WTC11 (cell line): ENCODE measurements at regions not wholly inside any gene's neighbourhood (a gene's known extent, or its start where the extent isn't known, plus 50 kb on each side); places are given as distances from the start of the nearest gene placed in this dataset.

ENCODE experiments used
- ATAC-seq: fragments of 200-7000 bp; cut with Tn5 transposase; 2 replicates; pipeline ENCODE4 v1.10.0; 2021; ENCODE audit warnings: mild to moderate bottlenecking, moderate library complexity
- CTCF ChIA-PET: fragments of 300-600 bp; sonication (Branson Sonifier 250); formaldehyde crosslinking; loops from one replicate; lab custom pipeline; 2021; ENCODE audit warnings: antibody characterized with exemption; lab: Charles Lee
- POLR2A ChIA-PET: fragments of 350-600 bp; sonication (Branson Sonifier 250); formaldehyde crosslinking; loops from one replicate; lab custom pipeline; 2021; ENCODE audit warnings: antibody characterized with exemption; lab: Charles Lee
- DNase-seq: peaks from one replicate; pipeline ENCODE4 v3.0.0; 2021; ENCODE audit warnings: low spot score
- H3K27ac Mint-ChIP-seq: 2 replicates; pipeline ENCODE4 v1.8.0; 2021; ENCODE audit warnings: mixed read lengths
- H3K27me3 Mint-ChIP-seq: 2 replicates; pipeline ENCODE4 v1.8.0; 2021; ENCODE audit warnings: low read depth, mild to moderate bottlenecking, moderate library complexity, mixed read lengths
- H3K36me3 Mint-ChIP-seq: 2 replicates; pipeline ENCODE4 v1.8.0; 2021; ENCODE audit warnings: mixed read lengths
- H3K4me1 Mint-ChIP-seq: 2 replicates; pipeline ENCODE4 v1.8.0; 2022; ENCODE audit warnings: mixed read lengths
- H3K4me3 Mint-ChIP-seq: 2 replicates; pipeline ENCODE4 v1.8.0; 2021; ENCODE audit warnings: mild to moderate bottlenecking, moderate library complexity, mixed read lengths
- H3K9me3 Mint-ChIP-seq: 2 replicates; pipeline ENCODE4 v1.8.0; 2021; ENCODE audit warnings: mixed read lengths
- ETV6 ChIP-seq: sonication (generic); formaldehyde crosslinking; IDR thresholded peaks from 2 replicates; pipeline ENCODE4 v1.8.1; 2022; ENCODE audit warnings: mild to moderate bottlenecking, missing genetic modification reagents
- SP1 ChIP-seq: sonication (generic); formaldehyde crosslinking; conservative IDR thresholded peaks from 2 replicates; pipeline ENCODE4 v1.8.1; 2022; ENCODE audit warnings: missing genetic modification reagents
- TP53 ChIP-seq: sonication (generic); formaldehyde crosslinking; IDR thresholded peaks from 2 replicates; pipeline ENCODE4 v1.8.1; 2023; ENCODE audit warnings: mild to moderate bottlenecking, missing genetic modification reagents
- ZNF232 ChIP-seq: sonication (generic); formaldehyde crosslinking; IDR thresholded peaks from 2 replicates; pipeline ENCODE4 v1.8.0; 2022; ENCODE audit warnings: mild to moderate bottlenecking, missing genetic modification reagents
- TF ChIP-seq, protein P1 (sequence below): sonication (generic); formaldehyde crosslinking; IDR thresholded peaks from 2 replicates; pipeline ENCODE4 v1.8.0; 2022; ENCODE audit warnings: mild to moderate bottlenecking, missing genetic modification reagents
- TF ChIP-seq, protein P2 (sequence below): fragments of 250-450 bp; sonication (Bioruptor Pico); conservative IDR thresholded peaks from 2 replicates; pipeline ENCODE4 v1.9.0; 2021; ENCODE audit warnings: mild to moderate bottlenecking
- TF ChIP-seq, protein P3 (sequence below): sonication (generic); formaldehyde crosslinking; IDR thresholded peaks from 2 replicates; pipeline ENCODE4 v1.8.1; 2022; ENCODE audit warnings: missing genetic modification reagents, borderline replicate concordance
- TF ChIP-seq, protein P4 (sequence below): sonication (generic); formaldehyde crosslinking; IDR thresholded peaks from 2 replicates; pipeline ENCODE4 v1.8.1; 2022; ENCODE audit warnings: low read depth, missing genetic modification reagents, borderline replicate concordance
- TF ChIP-seq, protein P5 (sequence below): sonication (generic); formaldehyde crosslinking; IDR thresholded peaks from 2 replicates; pipeline ENCODE4 v1.8.0; 2023; ENCODE audit warnings: missing genetic modification reagents, mild to moderate bottlenecking, borderline replicate concordance
- TF ChIP-seq, protein P6 (sequence below): sonication (generic); formaldehyde crosslinking; IDR thresholded peaks from 2 replicates; pipeline ENCODE4 v1.8.1; 2023; ENCODE audit warnings: mild to moderate bottlenecking, missing genetic modification reagents, moderate library complexity
- TF ChIP-seq, protein P7 (sequence below): sonication (generic); formaldehyde crosslinking; IDR thresholded peaks from 2 replicates; pipeline ENCODE4 v1.8.1; 2022; ENCODE audit warnings: mild to moderate bottlenecking, missing genetic modification reagents, moderate library complexity, borderline replicate concordance
- TF ChIP-seq, protein P8 (sequence below): fragments of 250-450 bp; sonication (Bioruptor Pico); IDR thresholded peaks from 2 replicates; pipeline ENCODE4 v1.9.0; 2021; ENCODE audit warnings: mild to moderate bottlenecking
- TF ChIP-seq, protein P9 (sequence below): sonication (generic); formaldehyde crosslinking; conservative IDR thresholded peaks from 2 replicates; pipeline ENCODE4 v1.8.1; 2022; ENCODE audit warnings: mild to moderate bottlenecking, missing genetic modification reagents

DNA sequence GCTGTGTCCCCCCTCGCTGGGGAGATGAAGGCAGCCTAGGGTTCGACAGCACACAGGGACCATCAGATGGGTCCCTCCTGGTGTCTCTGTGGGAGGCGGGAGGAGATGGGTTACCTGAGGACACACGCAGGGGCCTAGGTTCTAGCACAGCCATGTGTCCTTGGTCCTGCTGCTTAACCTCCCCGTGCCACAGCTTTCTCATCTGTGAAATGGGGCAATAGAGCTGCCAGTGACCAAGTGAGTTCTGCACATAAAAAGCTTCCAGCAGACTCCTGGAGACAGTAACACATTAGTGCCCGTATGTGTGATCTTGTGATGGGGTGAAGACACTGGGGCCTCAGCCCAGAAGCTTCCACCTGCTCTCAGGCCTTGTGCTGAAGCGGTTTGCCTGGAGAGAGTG lies 96.0 kb upstream of the GSE1 start (continued):
- TF ChIP-seq, protein P1, sequence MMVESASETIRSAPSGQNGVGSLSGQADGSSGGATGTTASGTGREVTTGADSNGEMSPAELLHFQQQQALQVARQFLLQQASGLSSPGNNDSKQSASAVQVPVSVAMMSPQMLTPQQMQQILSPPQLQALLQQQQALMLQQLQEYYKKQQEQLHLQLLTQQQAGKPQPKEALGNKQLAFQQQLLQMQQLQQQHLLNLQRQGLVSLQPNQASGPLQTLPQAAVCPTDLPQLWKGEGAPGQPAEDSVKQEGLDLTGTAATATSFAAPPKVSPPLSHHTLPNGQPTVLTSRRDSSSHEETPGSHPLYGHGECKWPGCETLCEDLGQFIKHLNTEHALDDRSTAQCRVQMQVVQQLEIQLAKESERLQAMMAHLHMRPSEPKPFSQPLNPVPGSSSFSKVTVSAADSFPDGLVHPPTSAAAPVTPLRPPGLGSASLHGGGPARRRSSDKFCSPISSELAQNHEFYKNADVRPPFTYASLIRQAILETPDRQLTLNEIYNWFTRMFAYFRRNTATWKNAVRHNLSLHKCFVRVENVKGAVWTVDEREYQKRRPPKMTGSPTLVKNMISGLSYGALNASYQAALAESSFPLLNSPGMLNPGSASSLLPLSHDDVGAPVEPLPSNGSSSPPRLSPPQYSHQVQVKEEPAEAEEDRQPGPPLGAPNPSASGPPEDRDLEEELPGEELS (CRISPR knock-in tag), result no peak
- TF ChIP-seq SP1, result no peak

DNA sequence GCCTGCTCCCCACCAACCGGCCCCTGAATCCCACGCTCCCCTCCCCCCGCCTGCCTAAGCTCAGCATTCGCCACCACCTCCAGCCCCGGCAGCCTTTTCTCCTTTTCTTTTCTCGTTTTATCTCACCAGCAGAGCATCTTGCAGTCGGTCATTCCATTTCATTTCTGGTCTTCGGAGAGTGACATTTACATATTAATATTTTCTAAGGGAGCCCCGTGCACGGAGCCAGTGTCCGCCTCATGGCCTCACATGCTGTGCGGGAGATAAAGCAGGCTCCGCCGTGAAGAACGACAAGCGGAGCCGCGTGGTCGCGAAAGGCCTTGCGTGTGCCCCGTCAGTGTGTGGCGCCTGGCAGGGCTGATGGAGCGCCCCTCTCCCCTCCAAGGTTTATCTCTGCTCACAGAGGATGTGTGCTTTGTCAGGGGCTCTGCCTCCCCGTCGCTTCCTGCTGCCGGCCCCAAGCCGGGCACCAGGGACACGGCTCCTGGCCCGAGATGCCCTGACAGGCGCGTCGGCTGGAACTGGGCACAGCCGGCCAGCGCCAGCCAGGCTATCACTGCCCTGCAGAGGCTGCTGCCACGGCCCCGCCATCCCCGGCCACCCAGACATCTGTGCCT lies 95.5 kb upstream of the GSE1 start:
- Mint-ChIP-seq H3K4me1 (peaks cover 36% of the 10 kb centered on the region), H3K9me3 (peaks cover 9% of the 10 kb centered on the region), H3K36me3 (0 out of 2 replicates have a peak, but pooled peaks cover 3% of the 10 kb centered on the region), H3K4me3 (no peak overlapping the region), H3K27me3 (no peaks in the 10 kb centered on the region), H3K27ac (no peak overlapping the region)
- ChIA-PET POLR2A (no interaction called here), CTCF (interaction anchor here (0.9 to 5.9 kb wide), 5 partner anchors 12 to 102 kb away, joined by 3 to 31 read pairs (median 8); no protein-coding TSS in a partner anchor)
- TF ChIP-seq TP53 (CRISPR knock-in tag), result no peak
- DNase-seq (no peak), ATAC-seq (no peak)

DNA sequence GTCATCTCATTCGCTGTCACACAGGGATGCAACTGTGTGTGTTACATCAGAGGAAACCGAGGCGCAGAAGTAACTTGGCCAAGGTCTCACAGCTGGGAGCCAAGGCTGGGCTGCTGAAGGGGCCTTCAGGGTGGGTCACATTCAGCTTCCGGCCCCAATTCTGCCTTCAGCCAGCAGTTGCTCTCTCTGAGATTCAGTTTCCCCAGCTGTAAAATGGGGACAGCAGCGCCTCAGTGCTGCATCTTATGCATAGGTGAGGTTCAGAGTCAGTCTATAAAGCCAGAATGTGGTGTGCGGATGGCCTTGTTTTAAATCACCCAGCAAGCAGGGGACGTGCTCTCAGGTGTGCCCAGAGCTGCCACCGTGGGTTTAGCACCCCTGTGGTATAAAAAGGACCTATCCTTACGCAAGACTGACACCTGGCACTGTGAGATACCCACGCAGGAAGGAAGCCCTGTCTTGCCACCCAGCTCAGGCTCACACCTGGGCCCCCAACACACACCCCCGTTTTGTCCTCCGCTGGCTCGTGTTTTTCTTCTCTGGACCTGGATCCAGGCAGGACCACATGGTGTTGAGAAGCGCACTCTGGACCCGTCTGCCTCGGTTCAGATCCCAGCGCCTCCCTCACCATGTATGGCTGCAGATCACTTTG lies 94.6 kb upstream of the GSE1 start:
- ChIA-PET POLR2A (no interaction called here), CTCF (no interaction called here)
- Mint-ChIP-seq H3K4me3 (no peak overlapping the region), H3K27me3 (no peaks in the 10 kb centered on the region), H3K4me1 (peaks cover 39% of the 10 kb centered on the region), H3K9me3 (peaks cover 9% of the 10 kb centered on the region), H3K27ac (no peak overlapping the region), H3K36me3 (0 out of 2 replicates have a peak, but pooled peaks cover 3% of the 10 kb centered on the region)
- TF ChIP-seq, protein P2, sequence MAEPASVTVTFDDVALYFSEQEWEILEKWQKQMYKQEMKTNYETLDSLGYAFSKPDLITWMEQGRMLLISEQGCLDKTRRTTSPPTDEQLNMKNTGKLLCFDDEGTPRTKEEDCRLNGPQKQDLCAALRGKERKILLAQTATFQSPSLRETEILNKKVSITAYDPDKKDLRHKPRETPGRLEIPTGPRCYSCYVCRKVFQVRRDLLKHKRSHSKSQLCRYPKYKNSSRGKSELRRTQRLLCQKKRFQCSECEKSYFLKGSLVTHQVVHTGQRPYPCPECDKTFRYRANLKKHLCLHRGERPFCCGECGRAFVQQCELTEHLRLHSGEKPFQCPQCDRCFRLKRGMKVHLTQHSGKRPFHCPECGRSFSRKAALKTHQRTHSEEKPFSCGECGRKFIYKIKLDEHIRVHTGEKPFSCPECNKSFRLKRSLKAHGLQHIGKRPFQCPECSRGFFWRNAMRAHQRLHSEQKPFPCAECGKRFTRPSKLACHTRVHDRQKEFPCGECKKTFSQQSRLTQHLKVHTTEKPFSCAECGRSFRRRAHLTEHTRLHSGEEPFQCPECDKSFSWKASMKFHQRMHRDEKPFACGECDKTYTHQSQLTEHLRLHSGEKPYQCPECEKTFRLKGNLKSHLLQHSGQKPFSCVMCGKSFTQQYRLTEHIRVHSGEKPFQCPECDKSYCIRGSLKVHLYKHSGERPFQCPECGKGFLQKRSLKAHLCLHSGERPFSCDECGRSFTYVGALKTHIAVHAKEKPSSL (CRISPR knock-in tag), result no peak
- TF ChIP-seq, protein P3, sequence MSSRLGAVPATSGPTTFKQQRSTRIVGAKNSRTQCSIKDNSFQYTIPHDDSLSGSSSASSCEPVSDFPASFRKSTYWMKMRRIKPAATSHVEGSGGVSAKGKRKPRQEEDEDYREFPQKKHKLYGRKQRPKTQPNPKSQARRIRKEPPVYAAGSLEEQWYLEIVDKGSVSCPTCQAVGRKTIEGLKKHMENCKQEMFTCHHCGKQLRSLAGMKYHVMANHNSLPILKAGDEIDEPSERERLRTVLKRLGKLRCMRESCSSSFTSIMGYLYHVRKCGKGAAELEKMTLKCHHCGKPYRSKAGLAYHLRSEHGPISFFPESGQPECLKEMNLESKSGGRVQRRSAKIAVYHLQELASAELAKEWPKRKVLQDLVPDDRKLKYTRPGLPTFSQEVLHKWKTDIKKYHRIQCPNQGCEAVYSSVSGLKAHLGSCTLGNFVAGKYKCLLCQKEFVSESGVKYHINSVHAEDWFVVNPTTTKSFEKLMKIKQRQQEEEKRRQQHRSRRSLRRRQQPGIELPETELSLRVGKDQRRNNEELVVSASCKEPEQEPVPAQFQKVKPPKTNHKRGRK, result no peak
- TF ChIP-seq, protein P4, sequence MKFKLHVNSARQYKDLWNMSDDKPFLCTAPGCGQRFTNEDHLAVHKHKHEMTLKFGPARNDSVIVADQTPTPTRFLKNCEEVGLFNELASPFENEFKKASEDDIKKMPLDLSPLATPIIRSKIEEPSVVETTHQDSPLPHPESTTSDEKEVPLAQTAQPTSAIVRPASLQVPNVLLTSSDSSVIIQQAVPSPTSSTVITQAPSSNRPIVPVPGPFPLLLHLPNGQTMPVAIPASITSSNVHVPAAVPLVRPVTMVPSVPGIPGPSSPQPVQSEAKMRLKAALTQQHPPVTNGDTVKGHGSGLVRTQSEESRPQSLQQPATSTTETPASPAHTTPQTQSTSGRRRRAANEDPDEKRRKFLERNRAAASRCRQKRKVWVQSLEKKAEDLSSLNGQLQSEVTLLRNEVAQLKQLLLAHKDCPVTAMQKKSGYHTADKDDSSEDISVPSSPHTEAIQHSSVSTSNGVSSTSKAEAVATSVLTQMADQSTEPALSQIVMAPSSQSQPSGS (CRISPR knock-in tag), result no peak
- TF ChIP-seq, protein P5, sequence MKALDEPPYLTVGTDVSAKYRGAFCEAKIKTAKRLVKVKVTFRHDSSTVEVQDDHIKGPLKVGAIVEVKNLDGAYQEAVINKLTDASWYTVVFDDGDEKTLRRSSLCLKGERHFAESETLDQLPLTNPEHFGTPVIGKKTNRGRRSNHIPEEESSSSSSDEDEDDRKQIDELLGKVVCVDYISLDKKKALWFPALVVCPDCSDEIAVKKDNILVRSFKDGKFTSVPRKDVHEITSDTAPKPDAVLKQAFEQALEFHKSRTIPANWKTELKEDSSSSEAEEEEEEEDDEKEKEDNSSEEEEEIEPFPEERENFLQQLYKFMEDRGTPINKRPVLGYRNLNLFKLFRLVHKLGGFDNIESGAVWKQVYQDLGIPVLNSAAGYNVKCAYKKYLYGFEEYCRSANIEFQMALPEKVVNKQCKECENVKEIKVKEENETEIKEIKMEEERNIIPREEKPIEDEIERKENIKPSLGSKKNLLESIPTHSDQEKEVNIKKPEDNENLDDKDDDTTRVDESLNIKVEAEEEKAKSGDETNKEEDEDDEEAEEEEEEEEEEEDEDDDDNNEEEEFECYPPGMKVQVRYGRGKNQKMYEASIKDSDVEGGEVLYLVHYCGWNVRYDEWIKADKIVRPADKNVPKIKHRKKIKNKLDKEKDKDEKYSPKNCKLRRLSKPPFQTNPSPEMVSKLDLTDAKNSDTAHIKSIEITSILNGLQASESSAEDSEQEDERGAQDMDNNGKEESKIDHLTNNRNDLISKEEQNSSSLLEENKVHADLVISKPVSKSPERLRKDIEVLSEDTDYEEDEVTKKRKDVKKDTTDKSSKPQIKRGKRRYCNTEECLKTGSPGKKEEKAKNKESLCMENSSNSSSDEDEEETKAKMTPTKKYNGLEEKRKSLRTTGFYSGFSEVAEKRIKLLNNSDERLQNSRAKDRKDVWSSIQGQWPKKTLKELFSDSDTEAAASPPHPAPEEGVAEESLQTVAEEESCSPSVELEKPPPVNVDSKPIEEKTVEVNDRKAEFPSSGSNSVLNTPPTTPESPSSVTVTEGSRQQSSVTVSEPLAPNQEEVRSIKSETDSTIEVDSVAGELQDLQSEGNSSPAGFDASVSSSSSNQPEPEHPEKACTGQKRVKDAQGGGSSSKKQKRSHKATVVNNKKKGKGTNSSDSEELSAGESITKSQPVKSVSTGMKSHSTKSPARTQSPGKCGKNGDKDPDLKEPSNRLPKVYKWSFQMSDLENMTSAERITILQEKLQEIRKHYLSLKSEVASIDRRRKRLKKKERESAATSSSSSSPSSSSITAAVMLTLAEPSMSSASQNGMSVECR (CRISPR knock-in tag), result no peak
- TF ChIP-seq, protein P6, sequence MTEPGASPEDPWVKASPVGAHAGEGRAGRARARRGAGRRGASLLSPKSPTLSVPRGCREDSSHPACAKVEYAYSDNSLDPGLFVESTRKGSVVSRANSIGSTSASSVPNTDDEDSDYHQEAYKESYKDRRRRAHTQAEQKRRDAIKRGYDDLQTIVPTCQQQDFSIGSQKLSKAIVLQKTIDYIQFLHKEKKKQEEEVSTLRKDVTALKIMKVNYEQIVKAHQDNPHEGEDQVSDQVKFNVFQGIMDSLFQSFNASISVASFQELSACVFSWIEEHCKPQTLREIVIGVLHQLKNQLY (CRISPR knock-in tag), result no peak
- TF ChIP-seq, protein P7, sequence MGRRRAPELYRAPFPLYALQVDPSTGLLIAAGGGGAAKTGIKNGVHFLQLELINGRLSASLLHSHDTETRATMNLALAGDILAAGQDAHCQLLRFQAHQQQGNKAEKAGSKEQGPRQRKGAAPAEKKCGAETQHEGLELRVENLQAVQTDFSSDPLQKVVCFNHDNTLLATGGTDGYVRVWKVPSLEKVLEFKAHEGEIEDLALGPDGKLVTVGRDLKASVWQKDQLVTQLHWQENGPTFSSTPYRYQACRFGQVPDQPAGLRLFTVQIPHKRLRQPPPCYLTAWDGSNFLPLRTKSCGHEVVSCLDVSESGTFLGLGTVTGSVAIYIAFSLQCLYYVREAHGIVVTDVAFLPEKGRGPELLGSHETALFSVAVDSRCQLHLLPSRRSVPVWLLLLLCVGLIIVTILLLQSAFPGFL (CRISPR knock-in tag), result no peak
- TF ChIP-seq SP1, result no peak
- TF ChIP-seq, protein P8, sequence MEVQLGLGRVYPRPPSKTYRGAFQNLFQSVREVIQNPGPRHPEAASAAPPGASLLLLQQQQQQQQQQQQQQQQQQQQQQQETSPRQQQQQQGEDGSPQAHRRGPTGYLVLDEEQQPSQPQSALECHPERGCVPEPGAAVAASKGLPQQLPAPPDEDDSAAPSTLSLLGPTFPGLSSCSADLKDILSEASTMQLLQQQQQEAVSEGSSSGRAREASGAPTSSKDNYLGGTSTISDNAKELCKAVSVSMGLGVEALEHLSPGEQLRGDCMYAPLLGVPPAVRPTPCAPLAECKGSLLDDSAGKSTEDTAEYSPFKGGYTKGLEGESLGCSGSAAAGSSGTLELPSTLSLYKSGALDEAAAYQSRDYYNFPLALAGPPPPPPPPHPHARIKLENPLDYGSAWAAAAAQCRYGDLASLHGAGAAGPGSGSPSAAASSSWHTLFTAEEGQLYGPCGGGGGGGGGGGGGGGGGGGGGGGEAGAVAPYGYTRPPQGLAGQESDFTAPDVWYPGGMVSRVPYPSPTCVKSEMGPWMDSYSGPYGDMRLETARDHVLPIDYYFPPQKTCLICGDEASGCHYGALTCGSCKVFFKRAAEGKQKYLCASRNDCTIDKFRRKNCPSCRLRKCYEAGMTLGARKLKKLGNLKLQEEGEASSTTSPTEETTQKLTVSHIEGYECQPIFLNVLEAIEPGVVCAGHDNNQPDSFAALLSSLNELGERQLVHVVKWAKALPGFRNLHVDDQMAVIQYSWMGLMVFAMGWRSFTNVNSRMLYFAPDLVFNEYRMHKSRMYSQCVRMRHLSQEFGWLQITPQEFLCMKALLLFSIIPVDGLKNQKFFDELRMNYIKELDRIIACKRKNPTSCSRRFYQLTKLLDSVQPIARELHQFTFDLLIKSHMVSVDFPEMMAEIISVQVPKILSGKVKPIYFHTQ (CRISPR knock-in tag), result no peak
- TF ChIP-seq ETV6 (CRISPR knock-in tag), result no peak
- no peak for TF ChIP-seq ZNF232 (CRISPR knock-in tag)
- TF ChIP-seq, protein P9, sequence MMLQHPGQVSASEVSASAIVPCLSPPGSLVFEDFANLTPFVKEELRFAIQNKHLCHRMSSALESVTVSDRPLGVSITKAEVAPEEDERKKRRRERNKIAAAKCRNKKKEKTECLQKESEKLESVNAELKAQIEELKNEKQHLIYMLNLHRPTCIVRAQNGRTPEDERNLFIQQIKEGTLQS, result no peak
- ATAC-seq (no peak), DNase-seq (no peak)
